ENCODE measurements at regions not wholly inside any gene's neighbourhood (a gene's known extent, or its start where the extent isn't known, plus 50 kb on each side); places are given as distances from the start of the nearest gene placed in this dataset.

GRCh38 chr6:14832427-14832826 is 413.4 kb upstream of the JARID2 start:
- Histone ChIP-seq H3K9ac (ENCODE audit: control insufficient read depth, insufficient read depth, low read length) (no peak overlapping the region), H3K4me2 (ENCODE audit: control insufficient read depth, insufficient read depth) (no peak overlapping the region), H3K9me3 (replicated peaks; ENCODE audit: control insufficient read depth, insufficient read depth, low read length) (no peaks in the 10 kb centered on the region), H3K27ac (ENCODE audit: control insufficient read depth, insufficient read depth) (no peak overlapping the region), H2AFZ (ENCODE audit: control insufficient read depth, low read depth, low read length) (no peak overlapping the region), H3K4me3 (no peak overlapping the region), H3K79me2 (ENCODE audit: control insufficient read depth, insufficient read depth, low read length) (no peaks in the 10 kb centered on the region), H3K27me3 (replicated peaks in 1 of 2; ENCODE audit: control insufficient read depth in 2 of 2, insufficient read depth in 2 of 2, low read length in 1 of 2) (no peaks in the 10 kb centered on the region), H3K36me3 (ENCODE audit: control insufficient read depth in 2 of 2, insufficient read depth in 2 of 2, low read length in 1 of 2) (no peaks in the 10 kb centered on the region), H4K20me1 (ENCODE audit: control insufficient read depth, insufficient read depth) (no peaks in the 10 kb centered on the region), H3K4me1 (ENCODE audit: control insufficient read depth, insufficient read depth, low read length) (no peaks in the 10 kb centered on the region)
- WGBS (ENCODE audit: insufficient coverage, insufficient replicate concordance, low lambda C conversion rate, missing lambda C conversion rate): 50% methylated on average over 2 of the region's 2 CpGs
- intact Hi-C loops (cut with micrococcal nuclease; ENCODE audit: unreplicated experiment) (no loop called here), in situ Hi-C loops (cut with MboI) (no loop called here)
- TF ChIP-seq HDGF (IDR thresholded peaks at IDR 0.05): no peak
- TF ChIP-seq POLR2AphosphoS5 (IDR thresholded peaks at IDR 0.05; ENCODE audit: low read length): no peak
- no peak for TF ChIP-seq TARDBP (IDR thresholded peaks at IDR 0.05; ENCODE audit: borderline replicate concordance)
- no peak for TF ChIP-seq SREBF2 (IDR thresholded peaks at IDR 0.05; ENCODE audit: low read length)
- no peak for TF ChIP-seq CHD1 (IDR thresholded peaks at IDR 0.05; ENCODE audit: low read depth, low read length)
- no peak for TF ChIP-seq TCF3 (IDR thresholded peaks at IDR 0.05; ENCODE audit: borderline replicate concordance, insufficient read depth, low read depth, low read length)
- TF ChIP-seq BRCA1 (IDR thresholded peaks at IDR 0.05; ENCODE audit: low read depth, low read length): no peak
- no peak for TF ChIP-seq HDAC6 (IDR thresholded peaks at IDR 0.05; ENCODE audit: unreplicated experiment)
- no peak for TF ChIP-seq ETV6 (conservative IDR thresholded peaks at IDR 0.05 in 1 of 2, IDR thresholded peaks at IDR 0.05 in 1 of 2; ENCODE audit: borderline replicate concordance in 1 of 2, low read depth in 1 of 2)
- CTCF ChIA-PET: interaction anchor here (1.1 kb wide), 1 partner anchor 10 kb away, joined by 5 read pairs; no protein-coding TSS in a partner anchor
- RAD21 ChIA-PET (ENCODE audit: unreplicated experiment): no interaction called here
- SMC1A ChIA-PET (ENCODE audit: uncharacterized antibody, unreplicated experiment): interaction anchor here (0.7 to 2.0 kb wide), 5 partner anchors 8 to 622 kb away, joined by 3 to 6 read pairs (median 3); no protein-coding TSS in a partner anchor
- POLR2A ChIA-PET: no interaction called here
- BruUV-seq (replicated peaks): no TSS peak
- DNase-seq (ENCODE audit: low read depth, low spot score): no peak
- ATAC-seq: no peak
- no peak for FAIRE-seq

Data from GM12878 (cell line).